GM12873 (cell line): ENCODE measurements at regions not wholly inside any gene's neighbourhood (a gene's known extent, or its start where the extent isn't known, plus 50 kb on each side); places are given as distances from the start of the nearest gene placed in this dataset.

Experiments used
- TF ChIP-seq, protein P1 (sequence below): IDR thresholded peaks from 2 replicates; pipeline ENCODE4 v1.5.1; 2012; ENCODE audit warnings: low read depth, mild to moderate bottlenecking, moderate library complexity, low read length, control low read depth; ENCODE audit not compliant: insufficient read depth; ENCODE audit errors: missing control alignments

DNA sequence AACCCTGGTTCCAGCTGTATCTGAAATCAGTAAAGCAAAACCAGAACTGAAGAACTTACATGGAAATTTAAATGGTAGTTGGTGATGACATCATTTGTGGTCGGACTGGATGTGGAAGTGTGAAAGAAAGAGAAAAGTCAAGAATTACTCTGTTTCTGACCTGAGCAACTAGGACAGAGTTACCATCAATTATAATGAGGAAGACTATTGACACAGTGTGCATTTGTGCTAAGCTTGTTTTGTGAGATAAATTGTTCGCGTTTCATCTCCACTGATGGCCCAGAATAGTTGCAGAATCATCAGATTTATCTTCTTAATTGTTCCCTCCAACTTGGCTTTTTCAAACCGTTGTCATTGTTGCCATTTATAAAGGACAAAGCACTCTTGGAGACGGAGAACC is 410.6 kb upstream of the DEPDC1 start:
- TF ChIP-seq, protein P1, sequence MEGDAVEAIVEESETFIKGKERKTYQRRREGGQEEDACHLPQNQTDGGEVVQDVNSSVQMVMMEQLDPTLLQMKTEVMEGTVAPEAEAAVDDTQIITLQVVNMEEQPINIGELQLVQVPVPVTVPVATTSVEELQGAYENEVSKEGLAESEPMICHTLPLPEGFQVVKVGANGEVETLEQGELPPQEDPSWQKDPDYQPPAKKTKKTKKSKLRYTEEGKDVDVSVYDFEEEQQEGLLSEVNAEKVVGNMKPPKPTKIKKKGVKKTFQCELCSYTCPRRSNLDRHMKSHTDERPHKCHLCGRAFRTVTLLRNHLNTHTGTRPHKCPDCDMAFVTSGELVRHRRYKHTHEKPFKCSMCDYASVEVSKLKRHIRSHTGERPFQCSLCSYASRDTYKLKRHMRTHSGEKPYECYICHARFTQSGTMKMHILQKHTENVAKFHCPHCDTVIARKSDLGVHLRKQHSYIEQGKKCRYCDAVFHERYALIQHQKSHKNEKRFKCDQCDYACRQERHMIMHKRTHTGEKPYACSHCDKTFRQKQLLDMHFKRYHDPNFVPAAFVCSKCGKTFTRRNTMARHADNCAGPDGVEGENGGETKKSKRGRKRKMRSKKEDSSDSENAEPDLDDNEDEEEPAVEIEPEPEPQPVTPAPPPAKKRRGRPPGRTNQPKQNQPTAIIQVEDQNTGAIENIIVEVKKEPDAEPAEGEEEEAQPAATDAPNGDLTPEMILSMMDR: no peak

DNA sequence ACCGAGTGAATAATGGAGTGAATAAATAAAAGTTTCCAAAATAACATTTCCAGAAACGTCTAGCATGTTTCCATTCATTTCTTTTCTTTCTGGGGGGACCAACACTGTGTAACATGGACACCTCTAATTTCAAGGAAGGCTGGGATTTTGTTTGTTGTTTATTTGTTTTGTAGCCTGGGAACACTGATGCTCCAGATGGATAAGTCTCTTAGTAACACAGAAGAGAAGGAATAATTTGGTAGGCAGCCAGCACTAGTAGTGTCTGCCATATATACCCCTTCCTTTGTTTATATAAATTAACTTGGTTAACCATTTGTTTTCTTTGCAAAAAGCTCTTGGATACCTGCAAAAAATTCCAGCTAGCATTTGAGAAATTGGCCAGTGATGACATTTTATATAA is 411.4 kb upstream of the DEPDC1 start:
- TF ChIP-seq, protein P1: no peak

DNA sequence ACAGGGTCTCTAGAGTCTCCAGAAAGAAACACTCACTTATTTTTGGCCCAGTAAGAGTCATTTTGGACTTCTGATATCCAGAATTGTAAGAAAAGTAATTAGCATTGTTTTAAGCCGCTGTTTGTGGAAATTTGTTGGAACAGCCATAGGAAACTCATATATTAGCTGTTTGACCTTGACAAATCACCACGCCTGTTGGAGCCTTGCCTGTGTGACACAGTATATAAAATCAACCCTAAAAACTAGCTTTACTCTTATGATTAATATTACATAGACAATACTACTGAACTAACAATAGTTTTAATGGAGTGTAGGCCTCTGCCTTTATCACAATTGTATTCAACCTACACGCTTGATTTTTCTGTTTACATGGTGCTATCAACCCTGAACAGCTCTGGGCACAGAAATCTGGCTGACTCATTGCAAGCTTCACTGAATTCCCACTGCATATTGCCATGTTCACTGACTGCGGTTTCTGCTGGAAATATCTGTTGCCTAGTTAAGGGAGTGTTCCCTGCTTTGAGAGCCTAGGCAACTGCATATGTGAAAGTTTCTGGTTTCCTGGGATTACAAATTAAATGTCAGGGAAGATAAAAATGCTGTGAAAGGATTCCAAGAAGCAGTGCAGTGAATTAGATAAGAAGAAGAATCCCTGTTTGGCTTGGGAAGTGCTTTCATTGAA is 419.5 kb upstream of the DEPDC1 start:
- TF ChIP-seq, protein P1: no peak

DNA sequence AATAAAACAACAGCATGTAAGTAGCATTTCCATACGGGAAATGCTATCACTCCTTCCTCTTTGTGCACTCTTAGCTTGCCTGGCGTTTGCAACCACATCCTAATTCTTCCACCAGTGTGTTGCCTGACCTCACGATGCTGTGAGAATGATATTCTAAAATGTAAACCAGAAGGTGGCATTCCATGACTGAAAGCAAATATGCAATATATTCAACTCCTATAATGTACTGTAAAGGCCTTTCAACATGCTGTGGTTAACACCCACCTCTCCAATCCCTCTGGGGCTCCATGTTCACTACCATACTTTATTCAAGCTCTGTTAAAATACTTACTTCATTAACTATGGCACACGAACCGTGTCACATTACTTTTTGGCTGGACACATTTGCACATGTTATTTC is 420.6 kb upstream of the DEPDC1 start:
- TF ChIP-seq, protein P1: no peak

DNA sequence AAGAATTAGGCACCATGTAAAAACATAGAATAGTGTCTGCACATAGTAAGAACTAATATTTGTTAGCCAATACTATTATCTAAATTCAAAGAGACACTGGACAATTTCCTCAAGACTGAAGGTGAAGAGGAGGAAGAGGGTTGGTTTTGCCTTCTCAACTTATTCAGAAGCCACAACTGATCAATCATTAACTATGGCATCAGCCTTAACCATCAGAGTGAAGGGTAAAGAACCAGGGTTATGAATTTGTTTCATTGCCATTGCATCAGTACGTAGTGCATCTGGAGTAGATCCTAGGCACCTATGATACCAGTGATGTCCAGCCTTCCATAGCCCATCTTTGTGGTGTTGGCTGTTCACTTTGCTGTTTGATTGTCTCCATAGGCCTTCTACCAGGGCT is 421.7 kb upstream of the DEPDC1 start:
- TF ChIP-seq, protein P1: no peak

DNA sequence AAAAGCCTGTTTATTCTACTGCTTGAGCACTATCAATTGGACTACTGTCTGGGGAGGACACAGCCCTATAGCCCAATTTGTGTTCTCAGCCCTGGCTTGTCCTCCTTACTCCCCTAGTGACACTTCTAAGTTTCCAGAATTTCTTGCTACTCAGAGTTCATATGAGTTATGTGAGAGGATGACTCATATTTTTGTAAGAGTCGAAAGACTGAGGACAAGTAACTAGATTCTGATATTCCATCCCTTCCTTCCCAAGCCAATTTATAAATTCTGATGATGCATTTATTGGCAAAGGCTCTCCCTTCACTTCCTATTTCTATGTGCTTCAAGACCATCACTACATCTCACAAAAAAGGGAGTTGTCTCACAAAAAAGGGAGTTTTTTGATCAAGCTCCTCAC is 422.2 kb upstream of the DEPDC1 start:
- TF ChIP-seq, protein P1: no peak

DNA sequence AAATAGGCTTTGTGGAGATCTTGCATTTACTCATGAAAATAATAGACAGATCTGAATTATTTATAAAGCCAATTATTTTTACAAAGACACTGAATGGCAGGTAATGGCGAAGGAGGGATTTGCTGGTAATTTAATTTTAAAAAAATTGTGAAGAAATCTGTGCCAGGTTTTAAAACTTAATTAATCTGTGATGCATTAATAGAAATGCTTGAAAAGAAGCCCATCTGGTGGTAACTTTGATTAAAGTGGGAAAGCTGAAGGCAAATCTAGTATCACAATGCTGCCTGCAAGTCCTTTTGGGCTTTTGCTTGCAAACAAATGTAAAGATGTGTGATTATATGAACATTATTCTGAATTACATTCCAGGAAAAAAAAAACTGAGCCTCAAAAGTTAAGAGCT is 433.2 kb upstream of the DEPDC1 start:
- TF ChIP-seq, protein P1: no peak
